MM.1S (cell line): ENCODE measurements at regions not wholly inside any gene's neighbourhood (a gene's known extent, or its start where the extent isn't known, plus 50 kb on each side); places are given as distances from the start of the nearest gene placed in this dataset.

Source experiments
- EZH2phosphoT487 ChIP-seq: fragments of 300-600 bp; sonication (generic); IDR thresholded peaks from 2 replicates; pipeline ENCODE4 v1.6.1; 2018; ENCODE audit warnings: antibody characterized with exemption, low read length
- TF ChIP-seq, protein P1 (sequence below): fragments of 300-600 bp; sonication (generic); IDR thresholded peaks from 2 replicates; pipeline ENCODE4 v1.5.1; 2016; ENCODE audit warnings: antibody characterized with exemption, low read length, mixed read lengths

- TF ChIP-seq, protein P1, sequence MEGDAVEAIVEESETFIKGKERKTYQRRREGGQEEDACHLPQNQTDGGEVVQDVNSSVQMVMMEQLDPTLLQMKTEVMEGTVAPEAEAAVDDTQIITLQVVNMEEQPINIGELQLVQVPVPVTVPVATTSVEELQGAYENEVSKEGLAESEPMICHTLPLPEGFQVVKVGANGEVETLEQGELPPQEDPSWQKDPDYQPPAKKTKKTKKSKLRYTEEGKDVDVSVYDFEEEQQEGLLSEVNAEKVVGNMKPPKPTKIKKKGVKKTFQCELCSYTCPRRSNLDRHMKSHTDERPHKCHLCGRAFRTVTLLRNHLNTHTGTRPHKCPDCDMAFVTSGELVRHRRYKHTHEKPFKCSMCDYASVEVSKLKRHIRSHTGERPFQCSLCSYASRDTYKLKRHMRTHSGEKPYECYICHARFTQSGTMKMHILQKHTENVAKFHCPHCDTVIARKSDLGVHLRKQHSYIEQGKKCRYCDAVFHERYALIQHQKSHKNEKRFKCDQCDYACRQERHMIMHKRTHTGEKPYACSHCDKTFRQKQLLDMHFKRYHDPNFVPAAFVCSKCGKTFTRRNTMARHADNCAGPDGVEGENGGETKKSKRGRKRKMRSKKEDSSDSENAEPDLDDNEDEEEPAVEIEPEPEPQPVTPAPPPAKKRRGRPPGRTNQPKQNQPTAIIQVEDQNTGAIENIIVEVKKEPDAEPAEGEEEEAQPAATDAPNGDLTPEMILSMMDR = no peak
- TF ChIP-seq EZH2phosphoT487 = no peak
Observed at GRCh38 chr10:85259908-85260307, 931.5 kb downstream of the CCSER2 start.
